ENCODE measurements at regions not wholly inside any gene's neighbourhood (a gene's known extent, or its start where the extent isn't known, plus 50 kb on each side); places are given as distances from the start of the nearest gene placed in this dataset.

GRCh38 chr22:34804604-34805003 lies 261.4 kb upstream of the ISX start:
- no peak overlapping the region for H3K27ac Mint-ChIP-seq
- no peaks in the 10 kb centered on the region for H3K36me3 Mint-ChIP-seq
- no peaks in the 10 kb centered on the region for H3K27me3 ChIP-seq
- no peaks in the 10 kb centered on the region for H3K27me3 Mint-ChIP-seq (ENCODE audit: insufficient read depth, low read depth)
- peak; percentile 50 for DNase-seq (ENCODE audit: low spot score)
- H3K4me3 ChIP-seq: no peak overlapping the region
- no peaks in the 10 kb centered on the region for H3F3A ChIP-seq (ENCODE audit: low read depth)
- H3K36me3 ChIP-seq: no peaks in the 10 kb centered on the region
- no peak overlapping the region for H2AFZ ChIP-seq (replicated peaks)
- no peaks in the 10 kb centered on the region for H3K4me1 ChIP-seq
- no peaks in the 10 kb centered on the region for H3K9me3 Mint-ChIP-seq
- no peak overlapping the region for H3K4me3 Mint-ChIP-seq
- H3K79me2 ChIP-seq (ENCODE audit: low read depth): no peaks in the 10 kb centered on the region
- H4K20me1 ChIP-seq (ENCODE audit: low read depth): no peaks in the 10 kb centered on the region
- no peaks in the 10 kb centered on the region for H3K9me3 ChIP-seq (ENCODE audit: low read depth)
- no peak overlapping the region for H3K4me2 ChIP-seq
- H3K9ac ChIP-seq: no peak overlapping the region
- no peak overlapping the region for H3K27ac ChIP-seq
- TF ChIP-seq CTCF (IDR thresholded peaks at IDR 0.05) (peak; percentile 49), EZH2 (IDR thresholded peaks at IDR 0.05) (no peak)
- H3K4me1 Mint-ChIP-seq: no peaks in the 10 kb centered on the region

GRCh38 chr22:34805771-34806170 lies 260.2 kb upstream of the ISX start:
- H3K27ac ChIP-seq: no peak overlapping the region
- no peak for TF ChIP-seq CTCF (IDR thresholded peaks at IDR 0.05)
- no peak for TF ChIP-seq EZH2 (IDR thresholded peaks at IDR 0.05)
- TF ChIP-seq EZH2phosphoT487 (IDR thresholded peaks at IDR 0.05): no peak
- no peaks in the 10 kb centered on the region for H3K4me1 ChIP-seq
- DNase-seq (ENCODE audit: low spot score): no peak
- H3K27me3 ChIP-seq: no peaks in the 10 kb centered on the region
- no peaks in the 10 kb centered on the region for H3F3A ChIP-seq (ENCODE audit: low read depth)
- H2AFZ ChIP-seq (replicated peaks): no peak overlapping the region
- H3K9me3 ChIP-seq (ENCODE audit: low read depth): no peaks in the 10 kb centered on the region
- no peak overlapping the region for H3K9ac ChIP-seq
- H3K27ac Mint-ChIP-seq: no peak overlapping the region
- H3K79me2 ChIP-seq (ENCODE audit: low read depth): no peaks in the 10 kb centered on the region
- H4K20me1 ChIP-seq (ENCODE audit: low read depth): no peaks in the 10 kb centered on the region
- H3K4me3 Mint-ChIP-seq: no peak overlapping the region
- no peak overlapping the region for H3K4me2 ChIP-seq
- peaks cover 2% of the 10 kb centered on the region for H3K9me3 Mint-ChIP-seq
- no peaks in the 10 kb centered on the region for H3K27me3 Mint-ChIP-seq (ENCODE audit: insufficient read depth, low read depth)
- H3K36me3 ChIP-seq: no peaks in the 10 kb centered on the region
- no peak overlapping the region for H3K4me3 ChIP-seq
- H3K4me1 Mint-ChIP-seq: no peaks in the 10 kb centered on the region
- H3K36me3 Mint-ChIP-seq: no peaks in the 10 kb centered on the region

GRCh38 chr22:34808618-34809017 lies 257.3 kb upstream of the ISX start:
- Histone ChIP-seq H2AFZ (replicated peaks) (no peak overlapping the region), H3K4me2 (no peak overlapping the region), H3K79me2 (ENCODE audit: low read depth) (no peaks in the 10 kb centered on the region), H3F3A (ENCODE audit: low read depth) (no peaks in the 10 kb centered on the region), H3K4me3 (no peak overlapping the region), H3K36me3 (no peaks in the 10 kb centered on the region), H3K9me3 (ENCODE audit: low read depth) (no peaks in the 10 kb centered on the region), H3K9ac (no peak overlapping the region), H4K20me1 (ENCODE audit: low read depth) (no peaks in the 10 kb centered on the region), H3K27me3 (no peaks in the 10 kb centered on the region), H3K27ac (no peak overlapping the region), H3K4me1 (no peaks in the 10 kb centered on the region)
- Mint-ChIP-seq H3K27me3 (ENCODE audit: insufficient read depth, low read depth) (no peaks in the 10 kb centered on the region), H3K4me3 (no peak overlapping the region), H3K27ac (no peak overlapping the region), H3K4me1 (no peaks in the 10 kb centered on the region), H3K36me3 (no peaks in the 10 kb centered on the region), H3K9me3 (peaks cover 2% of the 10 kb centered on the region)
- no peak for TF ChIP-seq EZH2phosphoT487 (IDR thresholded peaks at IDR 0.05)
- no peak for TF ChIP-seq EZH2 (IDR thresholded peaks at IDR 0.05)
- no peak for TF ChIP-seq CTCF (IDR thresholded peaks at IDR 0.05)
- no peak for DNase-seq (ENCODE audit: low spot score)

- Histone ChIP-seq H3K27ac (no peak overlapping the region), H3K27me3 (no peaks in the 10 kb centered on the region), H2AFZ (replicated peaks) (no peak overlapping the region), H3K4me2 (no peak overlapping the region), H3K9me3 (ENCODE audit: low read depth) (no peaks in the 10 kb centered on the region), H3F3A (ENCODE audit: low read depth) (no peaks in the 10 kb centered on the region), H3K4me3 (no peak overlapping the region), H3K36me3 (no peaks in the 10 kb centered on the region), H3K9ac (no peak overlapping the region), H3K4me1 (peaks cover 13% of the 10 kb centered on the region), H4K20me1 (ENCODE audit: low read depth) (no peaks in the 10 kb centered on the region), H3K79me2 (ENCODE audit: low read depth) (no peaks in the 10 kb centered on the region)
- H3K4me1 Mint-ChIP-seq: peaks cover 7% of the 10 kb centered on the region
- no peaks in the 10 kb centered on the region for H3K36me3 Mint-ChIP-seq
- H3K9me3 Mint-ChIP-seq: peaks cover 2% of the 10 kb centered on the region
- no peak for TF ChIP-seq EZH2phosphoT487 (IDR thresholded peaks at IDR 0.05)
- no peak for TF ChIP-seq CTCF (IDR thresholded peaks at IDR 0.05)
- TF ChIP-seq EZH2 (IDR thresholded peaks at IDR 0.05): no peak
- no peak overlapping the region for H3K27ac Mint-ChIP-seq
- H3K27me3 Mint-ChIP-seq (ENCODE audit: insufficient read depth, low read depth): no peaks in the 10 kb centered on the region
- no peak overlapping the region for H3K4me3 Mint-ChIP-seq
- no peak for DNase-seq (ENCODE audit: low spot score)
These were observed 253.3 kb upstream of the ISX start for GRCh38 chr22:34812631-34813030.
